GM18508 (cell line): ENCODE measurements at regions not wholly inside any gene's neighbourhood (a gene's known extent, or its start where the extent isn't known, plus 50 kb on each side); places are given as distances from the start of the nearest gene placed in this dataset.

Experiments used
- ATAC-seq: cut with Tn5 transposase; IDR thresholded peaks from one replicate; pipeline ENCODE4 v1.9.1; 2021; ENCODE audit warnings: moderate number of reproducible peaks; ENCODE audit not compliant: insufficient read depth, unreplicated experiment

GRCh38 chr3:780505-780904 lies 312.3 kb upstream of the CNTN6 start:
- no peak for ATAC-seq

GRCh38 chr3:791442-791841 lies 301.4 kb upstream of the CNTN6 start:
- ATAC-seq: no peak

GRCh38 chr3:792630-793029 lies 300.2 kb upstream of the CNTN6 start:
- no peak for ATAC-seq

GRCh38 chr3:804211-804610 lies 288.6 kb upstream of the CNTN6 start:
- no peak for ATAC-seq

GRCh38 chr3:805326-805725 lies 287.5 kb upstream of the CNTN6 start:
- no peak for ATAC-seq

GRCh38 chr3:806006-806405 lies 286.8 kb upstream of the CNTN6 start:
- no peak for ATAC-seq

GRCh38 chr3:816605-817004 lies 276.2 kb upstream of the CNTN6 start:
- ATAC-seq: no peak

- no peak for ATAC-seq
Observed at GRCh38 chr3:834679-835078, 258.1 kb upstream of the CNTN6 start.

- no peak for ATAC-seq
Observed at GRCh38 chr3:835096-835495, 257.7 kb upstream of the CNTN6 start.

- no peak for ATAC-seq
Observed at GRCh38 chr3:839981-840380, 252.8 kb upstream of the CNTN6 start.

GRCh38 chr3:851098-851790 lies 241.6 kb upstream of the CNTN6 start:
- peak; percentile 92 for ATAC-seq

- ATAC-seq: no peak
Observed at GRCh38 chr3:852033-852432, 240.8 kb upstream of the CNTN6 start.

- ATAC-seq: no peak
Observed at GRCh38 chr3:853489-853888, 239.3 kb upstream of the CNTN6 start.

GRCh38 chr3:859135-859534 lies 233.7 kb upstream of the CNTN6 start:
- no peak for ATAC-seq

GRCh38 chr3:861721-862120 lies 231.1 kb upstream of the CNTN6 start:
- ATAC-seq: no peak

- ATAC-seq: no peak
Observed at GRCh38 chr3:869269-869668, 223.6 kb upstream of the CNTN6 start.

- no peak for ATAC-seq
Observed at GRCh38 chr3:869734-870133, 223.1 kb upstream of the CNTN6 start.

GRCh38 chr3:871651-872050 lies 221.2 kb upstream of the CNTN6 start:
- no peak for ATAC-seq

- no peak for ATAC-seq
Observed at GRCh38 chr3:877001-877400, 215.8 kb upstream of the CNTN6 start.

- ATAC-seq: no peak
Observed at GRCh38 chr3:878746-879145, 214.1 kb upstream of the CNTN6 start.

GRCh38 chr3:880371-880770 lies 212.5 kb upstream of the CNTN6 start:
- no peak for ATAC-seq

- no peak for ATAC-seq
Observed at GRCh38 chr3:882533-882932, 210.3 kb upstream of the CNTN6 start.
